ENCODE measurements at regions not wholly inside any gene's neighbourhood (a gene's known extent, or its start where the extent isn't known, plus 50 kb on each side); places are given as distances from the start of the nearest gene placed in this dataset.

DNA sequence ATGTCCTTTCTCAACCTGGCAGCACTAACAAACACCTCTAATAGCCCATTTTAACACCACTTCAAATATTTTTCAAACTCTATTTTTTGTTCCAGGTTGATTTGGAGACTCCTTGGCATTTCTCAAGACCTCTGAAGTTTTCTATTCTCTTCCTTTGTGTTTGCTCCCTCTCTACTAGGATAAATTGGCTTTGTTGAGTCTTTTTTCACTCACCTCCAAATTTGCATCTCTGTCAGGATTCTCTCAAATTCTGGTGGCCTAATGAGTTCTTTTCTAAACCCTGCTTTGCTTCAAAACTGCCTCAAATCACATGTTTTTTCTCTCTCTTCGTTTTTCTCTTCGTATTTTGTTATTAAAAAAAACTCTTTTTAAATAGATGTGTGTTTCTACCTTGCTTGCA is 582.2 kb upstream of the ADGRL4 start:
- TF ChIP-seq FOXM1 (IDR thresholded peaks at IDR 0.05; ENCODE audit: borderline replicate concordance, low read depth) (no peak), TAF1 (IDR thresholded peaks at IDR 0.05; ENCODE audit: low read depth) (no peak), YY1 (IDR thresholded peaks at IDR 0.05; ENCODE audit: low read depth) (no peak), ZBTB7A (IDR thresholded peaks at IDR 0.05; ENCODE audit: low read depth) (no peak), CEBPB (IDR thresholded peaks at IDR 0.05) (no peak), EP300 (IDR thresholded peaks at IDR 0.05; ENCODE audit: borderline replicate concordance) (no peak), NFIC (IDR thresholded peaks at IDR 0.05) (no peak), CREB1 (IDR thresholded peaks at IDR 0.05; ENCODE audit: low read depth) (no peak), RAD21 (IDR thresholded peaks at IDR 0.05; ENCODE audit: low read depth) (no peak), EGR1 (IDR thresholded peaks at IDR 0.05) (no peak)
- TF ChIP-seq, protein P1, sequence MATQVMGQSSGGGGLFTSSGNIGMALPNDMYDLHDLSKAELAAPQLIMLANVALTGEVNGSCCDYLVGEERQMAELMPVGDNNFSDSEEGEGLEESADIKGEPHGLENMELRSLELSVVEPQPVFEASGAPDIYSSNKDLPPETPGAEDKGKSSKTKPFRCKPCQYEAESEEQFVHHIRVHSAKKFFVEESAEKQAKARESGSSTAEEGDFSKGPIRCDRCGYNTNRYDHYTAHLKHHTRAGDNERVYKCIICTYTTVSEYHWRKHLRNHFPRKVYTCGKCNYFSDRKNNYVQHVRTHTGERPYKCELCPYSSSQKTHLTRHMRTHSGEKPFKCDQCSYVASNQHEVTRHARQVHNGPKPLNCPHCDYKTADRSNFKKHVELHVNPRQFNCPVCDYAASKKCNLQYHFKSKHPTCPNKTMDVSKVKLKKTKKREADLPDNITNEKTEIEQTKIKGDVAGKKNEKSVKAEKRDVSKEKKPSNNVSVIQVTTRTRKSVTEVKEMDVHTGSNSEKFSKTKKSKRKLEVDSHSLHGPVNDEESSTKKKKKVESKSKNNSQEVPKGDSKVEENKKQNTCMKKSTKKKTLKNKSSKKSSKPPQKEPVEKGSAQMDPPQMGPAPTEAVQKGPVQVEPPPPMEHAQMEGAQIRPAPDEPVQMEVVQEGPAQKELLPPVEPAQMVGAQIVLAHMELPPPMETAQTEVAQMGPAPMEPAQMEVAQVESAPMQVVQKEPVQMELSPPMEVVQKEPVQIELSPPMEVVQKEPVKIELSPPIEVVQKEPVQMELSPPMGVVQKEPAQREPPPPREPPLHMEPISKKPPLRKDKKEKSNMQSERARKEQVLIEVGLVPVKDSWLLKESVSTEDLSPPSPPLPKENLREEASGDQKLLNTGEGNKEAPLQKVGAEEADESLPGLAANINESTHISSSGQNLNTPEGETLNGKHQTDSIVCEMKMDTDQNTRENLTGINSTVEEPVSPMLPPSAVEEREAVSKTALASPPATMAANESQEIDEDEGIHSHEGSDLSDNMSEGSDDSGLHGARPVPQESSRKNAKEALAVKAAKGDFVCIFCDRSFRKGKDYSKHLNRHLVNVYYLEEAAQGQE (IDR thresholded peaks at IDR 0.05; ENCODE audit: low read depth), result no peak
- TF ChIP-seq, protein P2, sequence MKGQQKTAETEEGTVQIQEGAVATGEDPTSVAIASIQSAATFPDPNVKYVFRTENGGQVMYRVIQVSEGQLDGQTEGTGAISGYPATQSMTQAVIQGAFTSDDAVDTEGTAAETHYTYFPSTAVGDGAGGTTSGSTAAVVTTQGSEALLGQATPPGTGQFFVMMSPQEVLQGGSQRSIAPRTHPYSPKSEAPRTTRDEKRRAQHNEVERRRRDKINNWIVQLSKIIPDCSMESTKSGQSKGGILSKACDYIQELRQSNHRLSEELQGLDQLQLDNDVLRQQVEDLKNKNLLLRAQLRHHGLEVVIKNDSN (IDR thresholded peaks at IDR 0.05), result no peak
- TF ChIP-seq, protein P3, sequence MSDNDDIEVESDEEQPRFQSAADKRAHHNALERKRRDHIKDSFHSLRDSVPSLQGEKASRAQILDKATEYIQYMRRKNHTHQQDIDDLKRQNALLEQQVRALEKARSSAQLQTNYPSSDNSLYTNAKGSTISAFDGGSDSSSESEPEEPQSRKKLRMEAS (IDR thresholded peaks at IDR 0.05), result no peak
